Activated naive CD4-positive, alpha-beta T cell treated with anti-CD3 and anti-CD28 coated beads, Interleukin-2, amount 50 U/mL, for 72 hours (primary cell): ENCODE measurements at regions not wholly inside any gene's neighbourhood (a gene's known extent, or its start where the extent isn't known, plus 50 kb on each side); places are given as distances from the start of the nearest gene placed in this dataset.
A peak's percentile ranks its signal among the peaks of the same experiment; 100 is the strongest.
"Not testable (repeated sequence)": the region's sequence is repeated elsewhere in the genome, so short reads cannot be mapped to it uniquely, and the experiment has no call there.

Experiments
- ATAC-seq, 2 donors: fragments of 150-1000 bp; cut with Tn5 transposase; 2 replicates each; pipeline ENCODE4 v1.10.0; 2021; ENCODE audit warnings: mild to moderate bottlenecking in 2 of 2, moderate library complexity in 2 of 2
- DNase-seq, 2 donors: peaks; one replicate each; pipeline ENCODE4 v3.0.0; 2021 to 2022; ENCODE audit warnings: low spot score in 2 of 2
- H3K27ac Mint-ChIP-seq, 2 donors: one replicate each; pipeline ENCODE4 v1.8.0; 2022; ENCODE audit warnings: mild to moderate bottlenecking in 2 of 2, mixed read lengths in 2 of 2
- H3K36me3 Mint-ChIP-seq, 2 donors: one replicate each; pipeline ENCODE4 v1.8.0; 2022; ENCODE audit warnings: mixed read lengths in 2 of 2
- H3K9me3 Mint-ChIP-seq, 2 donors: one replicate each; pipeline ENCODE4 v1.8.0; 2022; ENCODE audit warnings: mixed read lengths in 2 of 2

- no peaks in the 10 kb centered on the region for H3K36me3 Mint-ChIP-seq
- no peak for DNase-seq
- ATAC-seq = no peak
- H3K9me3 Mint-ChIP-seq = no peaks in the 10 kb centered on the region
- H3K27ac Mint-ChIP-seq = no peak overlapping the region
These were observed 372.9 kb downstream of the BRD1 start for GRCh38 chr22:49454726-49455125.

- H3K9me3 Mint-ChIP-seq = no peaks in the 10 kb centered on the region
- no peak overlapping the region for H3K27ac Mint-ChIP-seq
- no peak for DNase-seq
- no peak for ATAC-seq
- H3K36me3 Mint-ChIP-seq = no peaks in the 10 kb centered on the region
These were observed 373.9 kb downstream of the BRD1 start for GRCh38 chr22:49453771-49454170.

- H3K9me3 Mint-ChIP-seq, H3K27ac Mint-ChIP-seq, H3K36me3 Mint-ChIP-seq, ATAC-seq, DNase-seq: not testable (repeated sequence)
These were observed 374.7 kb downstream of the BRD1 start for GRCh38 chr22:49453019-49453418.

- DNase-seq (no peak), ATAC-seq (no peak)
- H3K36me3 Mint-ChIP-seq = no peaks in the 10 kb centered on the region
- no peak overlapping the region for H3K27ac Mint-ChIP-seq
- no peaks in the 10 kb centered on the region for H3K9me3 Mint-ChIP-seq
These were observed 375.2 kb downstream of the BRD1 start for GRCh38 chr22:49452362-49452946.

- no peaks in the 10 kb centered on the region for H3K36me3 Mint-ChIP-seq
- H3K9me3 Mint-ChIP-seq = no peaks in the 10 kb centered on the region
- H3K27ac Mint-ChIP-seq = no peak overlapping the region
- ATAC-seq = no peak
- DNase-seq = no peak
These were observed 376.4 kb downstream of the BRD1 start for GRCh38 chr22:49451070-49451840.

GRCh38 chr22:49450498-49450897 is 377.2 kb downstream of the BRD1 start:
- ATAC-seq (no peak), DNase-seq (no peak)
- Mint-ChIP-seq H3K9me3 (no peaks in the 10 kb centered on the region), H3K27ac (no peak overlapping the region), H3K36me3 (no peaks in the 10 kb centered on the region)

- no peak overlapping the region for H3K27ac Mint-ChIP-seq
- H3K36me3 Mint-ChIP-seq = no peaks in the 10 kb centered on the region
- H3K9me3 Mint-ChIP-seq = no peaks in the 10 kb centered on the region
- DNase-seq (no peak), ATAC-seq (no peak)
These were observed 377.7 kb downstream of the BRD1 start for GRCh38 chr22:49449811-49450446.

- Mint-ChIP-seq H3K36me3 (peaks cover 0 to 4% of the 10 kb centered on the region in 2 donors), H3K27ac (no peak overlapping the region), H3K9me3 (no peaks in the 10 kb centered on the region)
- ATAC-seq = no peak
- no peak for DNase-seq
These were observed 378.3 kb downstream of the BRD1 start for GRCh38 chr22:49449377-49449776.

- no peak for ATAC-seq
- Mint-ChIP-seq H3K27ac (no peak overlapping the region), H3K9me3 (no peaks in the 10 kb centered on the region), H3K36me3 (peaks cover 0 to 5% of the 10 kb centered on the region in 2 donors)
- DNase-seq = no peak
These were observed 379.1 kb downstream of the BRD1 start for GRCh38 chr22:49448526-49448925.

GRCh38 chr22:49447837-49448236 is 379.8 kb downstream of the BRD1 start:
- DNase-seq (no peak), ATAC-seq (no peak)
- no peaks in the 10 kb centered on the region for H3K9me3 Mint-ChIP-seq
- no peak overlapping the region for H3K27ac Mint-ChIP-seq
- peaks cover 0 to 5% of the 10 kb centered on the region in 2 donors for H3K36me3 Mint-ChIP-seq

GRCh38 chr22:49446759-49447710 is 380.6 kb downstream of the BRD1 start:
- H3K36me3 Mint-ChIP-seq = peaks cover 0 to 5% of the 10 kb centered on the region in 2 donors
- no peaks in the 10 kb centered on the region for H3K9me3 Mint-ChIP-seq
- ATAC-seq (peak in 1 of 2 donors; percentile 99), DNase-seq (peak in 1 of 2 donors; percentile 83)
- H3K27ac Mint-ChIP-seq = no peak overlapping the region

GRCh38 chr22:49446145-49446758 is 381.4 kb downstream of the BRD1 start:
- no peak for ATAC-seq
- Mint-ChIP-seq H3K9me3 (no peaks in the 10 kb centered on the region), H3K27ac (no peak overlapping the region), H3K36me3 (peaks cover 0 to 5% of the 10 kb centered on the region in 2 donors)
- no peak for DNase-seq

GRCh38 chr22:49444781-49445180 is 382.9 kb downstream of the BRD1 start:
- ATAC-seq (no peak), DNase-seq (no peak)
- H3K27ac Mint-ChIP-seq = no peak overlapping the region
- H3K9me3 Mint-ChIP-seq = no peaks in the 10 kb centered on the region
- H3K36me3 Mint-ChIP-seq = peaks cover 0 to 10% of the 10 kb centered on the region in 2 donors

GRCh38 chr22:49440931-49441330 is 386.7 kb downstream of the BRD1 start:
- ATAC-seq = no peak
- Mint-ChIP-seq H3K27ac (no peak overlapping the region), H3K36me3 (peaks cover 0 to 21% of the 10 kb centered on the region in 2 donors), H3K9me3 (peaks cover 0 to 2% of the 10 kb centered on the region in 2 donors)
- no peak for DNase-seq

GRCh38 chr22:49439373-49439772 is 388.3 kb downstream of the BRD1 start:
- H3K36me3 Mint-ChIP-seq = peaks cover 0 to 25% of the 10 kb centered on the region in 2 donors
- ATAC-seq = no peak
- no peak for DNase-seq
- no peak overlapping the region for H3K27ac Mint-ChIP-seq
- peaks cover 0 to 4% of the 10 kb centered on the region in 2 donors for H3K9me3 Mint-ChIP-seq

- Mint-ChIP-seq H3K9me3 (peaks cover 0 to 4% of the 10 kb centered on the region in 2 donors), H3K27ac (no peak overlapping the region), H3K36me3 (peaks cover 0 to 24% of the 10 kb centered on the region in 2 donors)
- ATAC-seq (no peak), DNase-seq (no peak)
These were observed 389.7 kb downstream of the BRD1 start for GRCh38 chr22:49437956-49438355.
